Lower lobe of right lung (tissue), 2 donors: ENCODE measurements at regions not wholly inside any gene's neighbourhood (a gene's known extent, or its start where the extent isn't known, plus 50 kb on each side); places are given as distances from the start of the nearest gene placed in this dataset.

Experiments used
- ATAC-seq, 2 donors: fragments of 200-7000 bp; cut with Tn5 transposase; one replicate each; pipeline ENCODE4 v1.9.1; 2020 to 2022; ENCODE audit warnings: mild to moderate bottlenecking in 2 of 2, moderate library complexity in 2 of 2
- DNase-seq: peaks from one replicate; pipeline ENCODE4 v3.0.0-alpha.2; 2020
- H3K27ac ChIP-seq: fragments of 200-600 bp; one replicate; pipeline ENCODE4 v1.8.0; 2022
- H3K27me3 ChIP-seq: fragments of 200-600 bp; one replicate; pipeline ENCODE4 v1.8.0; 2022; ENCODE audit warnings: low read depth
- H3K36me3 ChIP-seq: fragments of 200-600 bp; one replicate; pipeline ENCODE4 v1.8.0; 2022; ENCODE audit warnings: mild to moderate bottlenecking
- H3K4me1 ChIP-seq: fragments of 200-600 bp; one replicate; pipeline ENCODE4 v1.8.0; 2022
- H3K4me3 ChIP-seq: fragments of 200-600 bp; one replicate; pipeline ENCODE4 v1.8.0; 2022; ENCODE audit warnings: mild to moderate bottlenecking
- H3K9me3 ChIP-seq: fragments of 200-600 bp; one replicate; pipeline ENCODE4 v1.8.0; 2022
- CTCF ChIP-seq: fragments of 200-600 bp; IDR thresholded peaks from one replicate; pipeline ENCODE4 v1.8.0; 2022; ENCODE audit warnings: antibody characterized with exemption, mild to moderate bottlenecking
- intact Hi-C: fragments of 100-400 bp; cut with DNase I; formaldehyde crosslinking; loops from one replicate; pipeline ENCODE4 v1.11.0; 2022
- donor health status: DM: no; HTN: yes; CAD: no; lungs with severe emphysema.

- H3K4me1 ChIP-seq: no peaks in the 10 kb centered on the region
- H3K27ac ChIP-seq: no peak overlapping the region
- ATAC-seq (no peak), DNase-seq (no peak)
- TF ChIP-seq CTCF: no peak
- intact Hi-C loops: no loop called here
- H3K27me3 ChIP-seq: peaks cover 4% of the 10 kb centered on the region
- H3K4me3 ChIP-seq: no peak overlapping the region
- no peaks in the 10 kb centered on the region for H3K9me3 ChIP-seq
- H3K36me3 ChIP-seq: no peaks in the 10 kb centered on the region
Measured at GRCh38 chr2:176656038-176656775, 387.0 kb downstream of the MTX2 start.

- Histone ChIP-seq H3K9me3 (no peaks in the 10 kb centered on the region), H3K27me3 (peaks cover 4% of the 10 kb centered on the region), H3K4me1 (no peaks in the 10 kb centered on the region), H3K36me3 (no peaks in the 10 kb centered on the region), H3K27ac (no peak overlapping the region), H3K4me3 (no peak overlapping the region)
- ATAC-seq (no peak), DNase-seq (no peak)
- intact Hi-C loops: no loop called here
- no peak for TF ChIP-seq CTCF
Measured at GRCh38 chr2:176656776-176657140, 387.5 kb downstream of the MTX2 start.

DNA sequence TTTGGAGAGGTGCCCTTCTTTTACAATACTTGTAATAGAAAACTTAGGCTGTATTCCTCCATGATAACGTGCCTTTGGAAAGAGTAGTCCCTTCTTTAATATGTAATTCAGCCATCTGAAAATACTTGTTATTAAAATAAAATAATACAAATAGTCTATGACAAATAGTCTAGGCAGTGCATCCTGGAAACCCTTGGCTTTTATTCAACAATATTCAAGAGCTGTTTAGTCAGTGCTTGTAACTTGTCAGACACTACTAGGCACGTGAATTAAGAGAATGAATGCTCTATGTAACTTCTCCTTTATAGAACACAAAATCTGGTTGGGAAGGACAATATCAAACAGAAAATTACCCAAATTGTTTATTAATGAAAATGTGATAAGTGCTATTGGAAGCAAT, 388.2 kb downstream of the MTX2 start:
- intact Hi-C loops: no loop called here
- Histone ChIP-seq H3K27me3 (peaks cover 4% of the 10 kb centered on the region), H3K4me3 (no peak overlapping the region), H3K9me3 (no peaks in the 10 kb centered on the region), H3K27ac (no peak overlapping the region), H3K36me3 (no peaks in the 10 kb centered on the region), H3K4me1 (no peaks in the 10 kb centered on the region)
- DNase-seq: no peak
- TF ChIP-seq CTCF: no peak
- no peak for ATAC-seq

GRCh38 chr2:176658708-176659107, 389.5 kb downstream of the MTX2 start:
- intact Hi-C loops: no loop called here
- peaks cover 4% of the 10 kb centered on the region for H3K27me3 ChIP-seq
- H3K4me1 ChIP-seq: no peaks in the 10 kb centered on the region
- H3K27ac ChIP-seq: no peak overlapping the region
- no peak for ATAC-seq
- no peaks in the 10 kb centered on the region for H3K36me3 ChIP-seq
- TF ChIP-seq CTCF: no peak
- H3K4me3 ChIP-seq: no peak overlapping the region
- DNase-seq: no peak
- no peaks in the 10 kb centered on the region for H3K9me3 ChIP-seq

DNA sequence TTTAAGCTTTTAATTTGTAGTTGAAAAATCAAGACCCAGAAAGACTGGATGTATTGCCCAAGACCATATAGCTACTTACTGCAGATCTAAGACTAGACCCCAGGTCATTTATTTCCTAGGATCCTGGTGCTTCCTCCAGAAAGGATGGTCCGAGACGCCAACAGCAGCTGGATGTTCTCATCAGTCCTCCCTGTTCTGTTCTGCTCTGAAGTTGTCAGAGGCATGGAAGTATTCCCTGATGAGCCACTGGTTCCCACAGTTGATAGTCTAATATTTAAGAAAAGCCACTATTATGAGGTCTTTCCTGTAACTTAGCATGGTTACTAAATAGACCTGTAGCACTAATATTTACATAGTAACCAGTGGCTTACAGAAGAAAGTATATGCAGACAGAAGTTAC, 393.5 kb downstream of the MTX2 start:
- Histone ChIP-seq H3K4me3 (no peak overlapping the region), H3K4me1 (no peaks in the 10 kb centered on the region), H3K9me3 (no peaks in the 10 kb centered on the region), H3K27ac (no peak overlapping the region), H3K27me3 (peaks cover 8% of the 10 kb centered on the region), H3K36me3 (no peaks in the 10 kb centered on the region)
- TF ChIP-seq CTCF: no peak
- ATAC-seq: no peak
- intact Hi-C loops: no loop called here
- DNase-seq: no peak
